ENCODE measurements at regions not wholly inside any gene's neighbourhood (a gene's known extent, or its start where the extent isn't known, plus 50 kb on each side); places are given as distances from the start of the nearest gene placed in this dataset.

DNA sequence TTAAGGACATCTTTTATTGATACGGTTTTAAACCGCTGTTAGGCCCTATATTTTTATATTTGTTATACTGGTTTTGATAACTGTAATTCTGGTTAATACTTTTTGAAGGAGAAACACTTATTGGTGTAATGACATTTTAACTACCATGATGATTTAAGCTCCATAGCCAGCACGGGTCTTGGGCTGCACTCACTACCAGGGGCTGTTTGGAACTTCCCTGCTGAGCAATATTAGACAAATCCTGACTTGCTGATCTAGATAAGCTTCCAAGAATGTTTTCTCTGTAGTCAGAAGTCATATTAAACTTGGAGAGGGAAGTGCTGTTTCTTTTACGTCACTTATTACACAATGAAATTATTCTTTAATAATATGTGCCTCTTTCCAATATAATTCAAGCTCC is 540.0 kb upstream of the GRAMD2B start:
- Histone ChIP-seq H3K27me3 (ENCODE audit: control insufficient read depth, insufficient read depth, low read length) (no peaks in the 10 kb centered on the region), H3K4me3 (ENCODE audit: low read depth, low read length) (no peak overlapping the region), H3K36me3 (ENCODE audit: control insufficient read depth, insufficient read depth, low read length) (no peaks in the 10 kb centered on the region)
- DNase-seq (ENCODE audit: low read depth): no peak
- TF ChIP-seq, protein P1, sequence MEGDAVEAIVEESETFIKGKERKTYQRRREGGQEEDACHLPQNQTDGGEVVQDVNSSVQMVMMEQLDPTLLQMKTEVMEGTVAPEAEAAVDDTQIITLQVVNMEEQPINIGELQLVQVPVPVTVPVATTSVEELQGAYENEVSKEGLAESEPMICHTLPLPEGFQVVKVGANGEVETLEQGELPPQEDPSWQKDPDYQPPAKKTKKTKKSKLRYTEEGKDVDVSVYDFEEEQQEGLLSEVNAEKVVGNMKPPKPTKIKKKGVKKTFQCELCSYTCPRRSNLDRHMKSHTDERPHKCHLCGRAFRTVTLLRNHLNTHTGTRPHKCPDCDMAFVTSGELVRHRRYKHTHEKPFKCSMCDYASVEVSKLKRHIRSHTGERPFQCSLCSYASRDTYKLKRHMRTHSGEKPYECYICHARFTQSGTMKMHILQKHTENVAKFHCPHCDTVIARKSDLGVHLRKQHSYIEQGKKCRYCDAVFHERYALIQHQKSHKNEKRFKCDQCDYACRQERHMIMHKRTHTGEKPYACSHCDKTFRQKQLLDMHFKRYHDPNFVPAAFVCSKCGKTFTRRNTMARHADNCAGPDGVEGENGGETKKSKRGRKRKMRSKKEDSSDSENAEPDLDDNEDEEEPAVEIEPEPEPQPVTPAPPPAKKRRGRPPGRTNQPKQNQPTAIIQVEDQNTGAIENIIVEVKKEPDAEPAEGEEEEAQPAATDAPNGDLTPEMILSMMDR (IDR thresholded peaks at IDR 0.05; ENCODE audit: insufficient read depth, low read length, poor library complexity, severe bottlenecking): no peak

GRCh38 chr5:125888358-125888757 is 534.9 kb upstream of the GRAMD2B start:
- DNase-seq (ENCODE audit: low read depth): no peak

DNA sequence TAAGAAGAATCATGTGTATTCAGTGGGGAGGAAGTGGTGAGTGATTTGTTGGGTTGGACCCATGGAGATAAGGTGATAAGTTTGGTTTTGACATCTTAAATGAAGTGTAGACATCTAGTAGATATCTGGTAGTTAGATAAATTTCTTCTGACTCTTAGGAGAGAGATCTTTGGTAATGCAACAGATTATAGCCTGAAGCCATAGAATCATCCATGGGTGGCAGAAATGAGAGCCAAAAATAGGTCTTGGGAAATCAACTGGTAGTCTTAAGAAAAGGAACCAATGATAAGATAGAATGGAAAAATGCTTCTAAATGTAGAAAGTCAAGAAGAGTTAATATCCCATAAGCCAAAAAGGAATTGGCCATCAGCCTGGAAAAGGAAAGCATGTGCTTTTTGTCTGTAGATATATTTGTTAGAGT is 532.7 kb upstream of the GRAMD2B start:
- Histone ChIP-seq H3K27me3 (ENCODE audit: control insufficient read depth, insufficient read depth, low read length) (no peaks in the 10 kb centered on the region), H3K4me3 (ENCODE audit: low read depth, low read length) (no peak overlapping the region), H3K36me3 (ENCODE audit: control insufficient read depth, insufficient read depth, low read length) (no peaks in the 10 kb centered on the region)
- TF ChIP-seq, protein P1 (IDR thresholded peaks at IDR 0.05; ENCODE audit: insufficient read depth, low read length, poor library complexity, severe bottlenecking): no peak
- no peak for DNase-seq (ENCODE audit: low read depth)

More at GRCh38 chr5:125888358-125888757, 534.9 kb upstream of the GRAMD2B start:
- H3K27me3 ChIP-seq (ENCODE audit: control insufficient read depth, insufficient read depth, low read length): no peaks in the 10 kb centered on the region
- no peak overlapping the region for H3K4me3 ChIP-seq (ENCODE audit: low read depth, low read length)
- TF ChIP-seq, protein P1 (IDR thresholded peaks at IDR 0.05; ENCODE audit: insufficient read depth, low read length, poor library complexity, severe bottlenecking): no peak
- H3K36me3 ChIP-seq (ENCODE audit: control insufficient read depth, insufficient read depth, low read length): no peaks in the 10 kb centered on the region

DNA sequence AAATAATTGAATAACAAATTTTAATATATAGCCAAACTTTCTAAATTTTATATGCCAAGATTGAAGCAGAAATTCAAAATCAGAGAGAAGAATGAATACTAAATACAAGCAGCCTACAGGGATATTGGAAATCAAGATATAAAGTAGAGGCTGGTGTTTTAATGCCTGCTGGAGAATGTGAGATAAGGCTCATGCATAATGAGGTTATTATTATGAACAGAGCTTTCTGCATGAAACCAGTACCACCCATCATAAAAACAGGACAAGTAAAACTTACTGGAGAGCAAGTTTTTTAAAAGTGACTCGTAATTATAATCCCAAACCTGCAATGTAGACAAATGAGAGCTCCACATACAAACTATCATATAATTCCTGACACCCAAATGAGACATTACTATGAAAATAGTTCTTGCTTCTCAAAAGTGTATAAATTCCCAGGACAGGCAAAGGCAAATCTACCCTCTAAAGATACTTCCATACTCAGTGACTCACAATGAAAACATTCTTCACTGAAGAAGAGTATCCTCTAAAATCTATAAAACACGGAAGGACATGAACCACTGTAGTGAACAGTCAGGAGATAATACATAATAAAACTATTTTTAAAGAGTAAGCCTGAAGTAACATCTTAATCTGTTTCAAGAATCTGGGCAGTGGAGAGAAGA is 532.0 kb upstream of the GRAMD2B start:
- DNase-seq (ENCODE audit: low read depth): no peak
- TF ChIP-seq, protein P1 (IDR thresholded peaks at IDR 0.05; ENCODE audit: insufficient read depth, low read length, poor library complexity, severe bottlenecking): no peak
- Histone ChIP-seq H3K4me3 (ENCODE audit: low read depth, low read length) (no peak overlapping the region), H3K36me3 (ENCODE audit: control insufficient read depth, insufficient read depth, low read length) (no peaks in the 10 kb centered on the region), H3K27me3 (ENCODE audit: control insufficient read depth, insufficient read depth, low read length) (no peaks in the 10 kb centered on the region)

DNA sequence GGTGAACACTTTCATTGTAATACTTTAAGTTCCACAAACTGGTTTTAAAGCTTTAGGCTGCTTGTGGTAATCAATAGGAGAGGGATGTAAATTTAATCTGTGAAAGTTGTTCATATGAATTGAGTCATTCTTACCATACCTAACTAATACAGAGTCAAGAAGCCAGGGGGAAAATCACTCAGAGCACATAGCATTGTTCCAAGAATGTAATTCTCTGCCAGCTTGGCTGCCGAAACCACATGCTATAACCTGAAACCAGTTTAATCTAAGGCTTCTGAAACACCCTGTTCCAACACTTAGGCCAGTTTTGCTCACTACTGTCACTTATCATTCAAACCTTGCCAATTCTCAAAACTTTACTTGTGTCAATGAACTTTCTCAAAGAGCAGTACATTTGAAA is 528.8 kb upstream of the GRAMD2B start:
- DNase-seq (ENCODE audit: low read depth): no peak
- H3K27me3 ChIP-seq (ENCODE audit: control insufficient read depth, insufficient read depth, low read length): no peaks in the 10 kb centered on the region
- H3K4me3 ChIP-seq (ENCODE audit: low read depth, low read length): no peak overlapping the region
- no peaks in the 10 kb centered on the region for H3K36me3 ChIP-seq (ENCODE audit: control insufficient read depth, insufficient read depth, low read length)
- TF ChIP-seq, protein P1 (IDR thresholded peaks at IDR 0.05; ENCODE audit: insufficient read depth, low read length, poor library complexity, severe bottlenecking): no peak

GRCh38 chr5:125896368-125896767 is 526.8 kb upstream of the GRAMD2B start:
- H3K36me3 ChIP-seq (ENCODE audit: control insufficient read depth, insufficient read depth, low read length): no peaks in the 10 kb centered on the region
- H3K27me3 ChIP-seq (ENCODE audit: control insufficient read depth, insufficient read depth, low read length): no peaks in the 10 kb centered on the region
- TF ChIP-seq, protein P1 (IDR thresholded peaks at IDR 0.05; ENCODE audit: insufficient read depth, low read length, poor library complexity, severe bottlenecking): no peak
- H3K4me3 ChIP-seq (ENCODE audit: low read depth, low read length): no peak overlapping the region
- no peak for DNase-seq (ENCODE audit: low read depth)

All from kidney epithelial cell (primary cell).